Astrocyte (in vitro differentiated cells and primary cell): ENCODE measurements at regions not wholly inside any gene's neighbourhood (a gene's known extent, or its start where the extent isn't known, plus 50 kb on each side); places are given as distances from the start of the nearest gene placed in this dataset.

Experiments
- DNase-seq: peaks from one replicate; pipeline ENCODE4 v3.0.0-alpha.2; 2010; ENCODE audit warnings: low read depth
- FAIRE-seq: peaks from 2 replicates; lab custom pipeline; 2011; peaks lifted over from hg19 to GRCh38; lab: Jason Lieb, UNC
- H2AFZ ChIP-seq: 2 replicates; pipeline ENCODE4 v1.6.0; 2012; ENCODE audit warnings: low read depth, low read length, inconsistent platforms
- H3K27ac ChIP-seq: 2 replicates; pipeline ENCODE4 v1.5.1; 2011; ENCODE audit warnings: low read depth, low read length, inconsistent platforms
- H3K27me3 ChIP-seq: 2 replicates; pipeline ENCODE4 v1.6.0; 2011; ENCODE audit warnings: low read length, inconsistent platforms; ENCODE audit not compliant: insufficient read depth
- H3K36me3 ChIP-seq: 2 replicates; pipeline ENCODE4 v1.5.1; 2011; ENCODE audit warnings: low read length, inconsistent platforms; ENCODE audit not compliant: insufficient read depth
- H3K4me1 ChIP-seq: 2 replicates; pipeline ENCODE4 v1.5.1; 2011; ENCODE audit warnings: low read length, inconsistent platforms; ENCODE audit not compliant: insufficient read depth
- H3K4me2 ChIP-seq: 2 replicates; pipeline ENCODE4 v1.6.0; 2012; ENCODE audit warnings: low read length, inconsistent platforms
- H3K4me3 ChIP-seq: 2 replicates; pipeline ENCODE4 v1.5.1; 2011; ENCODE audit warnings: low read depth, mild to moderate bottlenecking, low read length, inconsistent platforms; ENCODE audit not compliant: insufficient read depth
- H3K79me2 ChIP-seq: 2 replicates; pipeline ENCODE4 v1.6.0; 2012; ENCODE audit warnings: mild to moderate bottlenecking, low read length, inconsistent platforms; ENCODE audit not compliant: insufficient read depth
- H3K9ac ChIP-seq: 2 replicates; pipeline ENCODE4 v1.6.0; 2012; ENCODE audit warnings: mild to moderate bottlenecking, low read length, inconsistent platforms
- H3K9me3 ChIP-seq: 2 replicates; pipeline ENCODE4 v1.5.1; 2012; ENCODE audit warnings: low read depth, mild to moderate bottlenecking, low read length, inconsistent platforms; ENCODE audit not compliant: insufficient read depth
- H4K20me1 ChIP-seq: 2 replicates; pipeline ENCODE4 v1.6.0; 2012; ENCODE audit warnings: low read length, inconsistent platforms; ENCODE audit not compliant: insufficient read depth
- H3K27ac Mint-ChIP-seq: one replicate; pipeline ENCODE4 v1.8.0; 2021; ENCODE audit warnings: mild to moderate bottlenecking, mixed read lengths; ENCODE audit not compliant: unreplicated experiment
- H3K27me3 Mint-ChIP-seq: one replicate; pipeline ENCODE4 v1.8.0; 2021; ENCODE audit warnings: low read depth, mixed read lengths; ENCODE audit not compliant: unreplicated experiment
- H3K36me3 Mint-ChIP-seq: one replicate; pipeline ENCODE4 v1.8.0; 2021; ENCODE audit warnings: low read depth, mixed read lengths; ENCODE audit not compliant: unreplicated experiment
- H3K4me1 Mint-ChIP-seq: one replicate; pipeline ENCODE4 v1.8.0; 2021; ENCODE audit warnings: low read depth, mixed read lengths; ENCODE audit not compliant: unreplicated experiment
- H3K4me3 Mint-ChIP-seq: one replicate; pipeline ENCODE4 v1.8.0; 2021; ENCODE audit warnings: mild to moderate bottlenecking, moderate library complexity, mixed read lengths; ENCODE audit not compliant: unreplicated experiment
- H3K9me3 Mint-ChIP-seq: one replicate; pipeline ENCODE4 v1.8.0; 2021; ENCODE audit warnings: mild to moderate bottlenecking, mixed read lengths; ENCODE audit not compliant: unreplicated experiment
- CTCF ChIP-seq: IDR thresholded peaks from 2 replicates; pipeline ENCODE4 v1.5.1; 2011; ENCODE audit warnings: low read depth, mild to moderate bottlenecking, inconsistent platforms, low read length, moderate library complexity; ENCODE audit not compliant: insufficient read depth
- EZH2 ChIP-seq: IDR thresholded peaks from 2 replicates; pipeline ENCODE4 v1.6.1; 2012; ENCODE audit warnings: mild to moderate bottlenecking, low read length, inconsistent platforms; ENCODE audit not compliant: insufficient read depth

- no peaks in the 10 kb centered on the region for H3K27me3 ChIP-seq
- peak overlapping the region; percentile 32 for H3K4me2 ChIP-seq
- no peak for FAIRE-seq
- peak overlapping the region; percentile 4 for H3K9ac ChIP-seq
- H2AFZ ChIP-seq, result no peak overlapping the region
- H4K20me1 ChIP-seq, result no peaks in the 10 kb centered on the region
- peak overlapping the region; percentile 54 for H3K27ac ChIP-seq
- peaks cover 11% of the 10 kb centered on the region for H3K4me1 ChIP-seq
- Mint-ChIP-seq H3K4me1 (peaks cover 37% of the 10 kb centered on the region), H3K9me3 (peaks cover 6% of the 10 kb centered on the region), H3K27ac (peak overlapping the region; percentile 99), H3K27me3 (no peaks in the 10 kb centered on the region), H3K36me3 (peaks cover 6% of the 10 kb centered on the region), H3K4me3 (no peak overlapping the region)
- TF ChIP-seq EZH2 (no peak), CTCF (no peak)
- DNase-seq, result peak; percentile 80
- H3K9me3 ChIP-seq, result no peaks in the 10 kb centered on the region
- H3K4me3 ChIP-seq, result no peak overlapping the region
- no peaks in the 10 kb centered on the region for H3K36me3 ChIP-seq
- no peaks in the 10 kb centered on the region for H3K79me2 ChIP-seq
Observed at GRCh38 chr18:42182728-42183700, 228.0 kb downstream of the PIK3C3 start.

GRCh38 chr18:42183746-42184145, 228.7 kb downstream of the PIK3C3 start:
- H3K27ac ChIP-seq, result peak overlapping the region; percentile 54

More at GRCh38 chr18:42183746-42184145, 228.7 kb downstream of the PIK3C3 start:
- H3K9ac ChIP-seq, result no peak overlapping the region
- no peak overlapping the region for H3K4me3 ChIP-seq
- H3K27ac Mint-ChIP-seq, result peak overlapping the region; percentile 99
- H2AFZ ChIP-seq, result no peak overlapping the region
- TF ChIP-seq EZH2, result no peak
- TF ChIP-seq CTCF, result no peak
- no peak overlapping the region for H3K4me3 Mint-ChIP-seq
- H3K4me2 ChIP-seq, result peak overlapping the region; percentile 32
- no peaks in the 10 kb centered on the region for H3K36me3 ChIP-seq
- FAIRE-seq (peak; percentile 96), DNase-seq (peak; percentile 95)
- no peaks in the 10 kb centered on the region for H3K27me3 ChIP-seq
- H3K79me2 ChIP-seq, result no peaks in the 10 kb centered on the region
- H3K36me3 Mint-ChIP-seq, result peaks cover 6% of the 10 kb centered on the region
- peaks cover 11% of the 10 kb centered on the region for H3K4me1 ChIP-seq
- no peaks in the 10 kb centered on the region for H4K20me1 ChIP-seq
- no peaks in the 10 kb centered on the region for H3K27me3 Mint-ChIP-seq
- H3K4me1 Mint-ChIP-seq, result peaks cover 37% of the 10 kb centered on the region
- H3K9me3 ChIP-seq, result no peaks in the 10 kb centered on the region
- H3K9me3 Mint-ChIP-seq, result peaks cover 6% of the 10 kb centered on the region
